H1 (cell line): ENCODE measurements at regions not wholly inside any gene's neighbourhood (a gene's known extent, or its start where the extent isn't known, plus 50 kb on each side); places are given as distances from the start of the nearest gene placed in this dataset.

Experiments
- CTCF ChIA-PET: fragments of 300-600 bp; sonication (Branson Sonifier 250); formaldehyde crosslinking; loops from one replicate; lab custom pipeline; 2021; ENCODE audit not compliant: partially characterized antibody; lab: Charles Lee
- POLR2A ChIA-PET: fragments of 300-600 bp; sonication (Branson Sonifier 250); formaldehyde crosslinking; loops from one replicate; lab custom pipeline; 2021; ENCODE audit warnings: inconsistent platforms; ENCODE audit not compliant: partially characterized antibody; lab: Charles Lee
- DNase-seq, 2 experiments: peaks; one replicate each; pipeline versions ENCODE4 v3.0.0 to v3.0.0-alpha.2; 2010 to 2022; ENCODE audit warnings: low spot score in 2 of 2, low read depth in 1 of 2, mixed read lengths in 1 of 2
- FAIRE-seq: peaks from 2 replicates; lab custom pipeline; 2011; peaks lifted over from hg19 to GRCh38; lab: Jason Lieb, UNC
- H2AFZ ChIP-seq: 2 replicates; pipeline ENCODE4 v1.8.1; 2012; ENCODE audit warnings: low read length, inconsistent platforms
- H2AK5ac ChIP-seq: 2 replicates; pipeline ENCODE4 v1.6.1; 2013; ENCODE audit warnings: low read depth, low read length
- H2BK120ac ChIP-seq: replicated peaks from 2 replicates; pipeline ENCODE3; 2013; ENCODE audit warnings: low read depth, low read length, inconsistent platforms
- H2BK12ac ChIP-seq: 2 replicates; pipeline ENCODE4 v1.6.1; 2013; ENCODE audit warnings: low read depth, low read length
- H2BK15ac ChIP-seq: 2 replicates; pipeline ENCODE4 v1.6.1; 2013; ENCODE audit warnings: low read length
- H2BK20ac ChIP-seq: 2 replicates; pipeline ENCODE4 v1.6.1; 2013; ENCODE audit warnings: low read length
- H2BK5ac ChIP-seq: 2 replicates; pipeline ENCODE4 v1.6.1; 2013; ENCODE audit warnings: low read depth, low read length
- H3K14ac ChIP-seq: 2 replicates; pipeline ENCODE4 v1.6.1; 2013; ENCODE audit warnings: inconsistent platforms; ENCODE audit not compliant: insufficient read length
- H3K18ac ChIP-seq: 2 replicates; pipeline ENCODE4 v1.6.1; 2013; ENCODE audit warnings: low read length; ENCODE audit errors: extremely low read depth
- H3K23ac ChIP-seq: 2 replicates; pipeline ENCODE4 v1.6.1; 2013; ENCODE audit warnings: inconsistent platforms; ENCODE audit not compliant: insufficient read length
- H3K23me2 ChIP-seq: 2 replicates; pipeline ENCODE4 v1.6.1; 2013; ENCODE audit warnings: low read depth, low read length
- H3K27ac ChIP-seq: 2 replicates; pipeline ENCODE4 v1.6.1; 2011; ENCODE audit warnings: low read depth, low read length, inconsistent platforms
- H3K27me3 ChIP-seq, 4 experiments: replicated peaks in 1 of 4; 1 replicate in 1 of 4; 2 replicates in 3 of 4; pipeline versions ENCODE4 v1.6.1 to v1.8.1; 2011 to 2013; ENCODE audit warnings: low read length in 3 of 4, mild to moderate bottlenecking in 3 of 4, inconsistent platforms in 2 of 4, mixed read lengths in 2 of 4, moderate library complexity in 1 of 4; ENCODE audit not compliant: control insufficient read depth in 3 of 4, insufficient read depth in 3 of 4; ENCODE audit errors: extremely low read depth in 1 of 4
- H3K36me3 ChIP-seq, 4 experiments: 2 replicates each; pipeline versions ENCODE4 v1.6.1 to v1.8.1; 2011 to 2013; ENCODE audit warnings: mild to moderate bottlenecking in 4 of 4, low read length in 3 of 4, moderate library complexity in 2 of 4, control low read depth in 1 of 4, inconsistent platforms in 1 of 4; ENCODE audit not compliant: insufficient read depth in 4 of 4, control insufficient read depth in 2 of 4
- H3K4ac ChIP-seq: replicated peaks from 2 replicates; pipeline ENCODE3; 2013; ENCODE audit warnings: low read length, low read depth, mixed read lengths, inconsistent platforms; ENCODE audit not compliant: insufficient read length
- H3K4me1 ChIP-seq, 4 experiments: replicated peaks in 1 of 4; 1 replicate in 1 of 4; 2 replicates in 3 of 4; pipeline versions ENCODE4 v1.6.1 to v1.8.1; 2011 to 2013; ENCODE audit warnings: low read length in 3 of 4, inconsistent platforms in 2 of 4, mixed read lengths in 1 of 4; ENCODE audit not compliant: insufficient read depth in 4 of 4, control insufficient read depth in 3 of 4
- H3K4me2 ChIP-seq, 2 experiments: 2 replicates each; pipeline versions ENCODE4 v1.6.1 to v1.8.1; 2011 to 2013; ENCODE audit warnings: low read depth in 2 of 2, low read length in 2 of 2, control low read depth in 1 of 2, inconsistent platforms in 1 of 2, mild to moderate bottlenecking in 1 of 2; ENCODE audit not compliant: insufficient read depth in 1 of 2
- H3K4me3 ChIP-seq, 4 experiments: fragments of 200-600, 300-600 bp in 1 of 4; sonication (generic), shearing (Covaris generic), sonication (Bioruptor Twin) in 1 of 4; 2 replicates each; pipeline versions ENCODE4 v1.5.1 to v1.8.1; 2011 to 2016; ENCODE audit warnings: low read length in 4 of 4, low read depth in 3 of 4, control low read depth in 2 of 4, inconsistent platforms in 2 of 4, mild to moderate bottlenecking in 2 of 4, mixed read lengths in 1 of 4, moderate library complexity in 1 of 4; ENCODE audit not compliant: insufficient read depth in 2 of 4; ENCODE audit errors: extremely low read depth in 1 of 4
- H3K56ac ChIP-seq: replicated peaks from 2 replicates; pipeline ENCODE3; 2013; ENCODE audit warnings: low read depth, mild to moderate bottlenecking, mixed read lengths, low read length, inconsistent platforms; ENCODE audit not compliant: insufficient read length
- H3K79me1 ChIP-seq: 2 replicates; pipeline ENCODE4 v1.6.1; 2013; ENCODE audit warnings: low read depth, low read length, control low read depth
- H3K79me2 ChIP-seq, 2 experiments: 2 replicates each; pipeline versions ENCODE4 v1.6.1 to v1.8.1; 2012 to 2013; ENCODE audit warnings: low read length in 2 of 2, mild to moderate bottlenecking in 2 of 2, inconsistent platforms in 1 of 2; ENCODE audit not compliant: insufficient read depth in 2 of 2, control insufficient read depth in 1 of 2
- H3K9ac ChIP-seq, 4 experiments: replicated peaks in 1 of 4; 1 replicate in 1 of 4; 2 replicates in 3 of 4; pipeline versions ENCODE4 v1.6.1 to v1.8.1; 2011 to 2013; ENCODE audit warnings: low read depth in 3 of 4, low read length in 3 of 4, control low read depth in 2 of 4, mild to moderate bottlenecking in 2 of 4, moderate library complexity in 2 of 4, inconsistent platforms in 1 of 4; ENCODE audit errors: extremely low read depth in 1 of 4
- H3K9me3 ChIP-seq, 2 experiments: 2 replicates each; pipeline versions ENCODE4 v1.6.1 to v1.8.1; 2012 to 2013; ENCODE audit warnings: mild to moderate bottlenecking in 2 of 2, moderate library complexity in 2 of 2, control low read depth in 1 of 2, inconsistent platforms in 1 of 2, low read depth in 1 of 2, low read length in 1 of 2, mixed read lengths in 1 of 2; ENCODE audit not compliant: insufficient read depth in 2 of 2
- H4K20me1 ChIP-seq, 2 experiments: replicated peaks in 1 of 2; 2 replicates each; pipeline versions ENCODE3 to v1.8.1; 2011 to 2013; ENCODE audit warnings: inconsistent platforms in 2 of 2, low read length in 2 of 2, mild to moderate bottlenecking in 1 of 2; ENCODE audit not compliant: insufficient read depth in 2 of 2, control insufficient read depth in 1 of 2
- H4K5ac ChIP-seq: 2 replicates; pipeline ENCODE4 v1.6.1; 2013; ENCODE audit warnings: low read length, low read depth, mixed read lengths, inconsistent platforms; ENCODE audit not compliant: insufficient read length
- H4K8ac ChIP-seq: 2 replicates; pipeline ENCODE4 v1.8.0; 2013; ENCODE audit warnings: mild to moderate bottlenecking, moderate library complexity, low read length, inconsistent platforms; ENCODE audit not compliant: insufficient read depth; ENCODE audit errors: extremely low read depth
- H4K91ac ChIP-seq: replicated peaks from 2 replicates; pipeline ENCODE3; 2013; ENCODE audit warnings: low read length, mixed read lengths, inconsistent platforms; ENCODE audit not compliant: insufficient read length
- ATF2 ChIP-seq: IDR thresholded peaks from 2 replicates; pipeline ENCODE4 v1.6.1; 2012; ENCODE audit warnings: low read length, inconsistent platforms
- BCL11A ChIP-seq, 2 experiments: IDR thresholded peaks; one replicate each; pipeline ENCODE4 v1.6.1; 2011; ENCODE audit warnings: low read depth in 2 of 2, low read length in 2 of 2, mild to moderate bottlenecking in 2 of 2
- BRCA1 ChIP-seq: IDR thresholded peaks from 2 replicates; pipeline ENCODE4 v1.6.1; 2012; ENCODE audit warnings: low read depth, low read length, improper control_type of control experiment
- CHD1 ChIP-seq: IDR thresholded peaks from 2 replicates; pipeline ENCODE4 v1.6.1; 2012; ENCODE audit warnings: low read depth, low read length, improper control_type of control experiment
- EP300 ChIP-seq, 2 experiments: IDR thresholded peaks; 1 replicate in 1 of 2; 2 replicates in 1 of 2; pipeline ENCODE4 v1.6.1; 2011 to 2012; ENCODE audit warnings: low read depth in 2 of 2, low read length in 2 of 2, mild to moderate bottlenecking in 2 of 2, borderline replicate concordance in 1 of 2, inconsistent platforms in 1 of 2, moderate library complexity in 1 of 2
- HDAC6 ChIP-seq: IDR thresholded peaks from one replicate; pipeline ENCODE4 v1.7.1; 2012; ENCODE audit warnings: low read depth, mild to moderate bottlenecking, inconsistent platforms, low read length, moderate library complexity
- POU5F1 ChIP-seq: IDR thresholded peaks from 2 replicates; pipeline ENCODE4 v1.6.1; 2011; ENCODE audit warnings: low read depth, mild to moderate bottlenecking, low read length, moderate library complexity
- RFX5 ChIP-seq: IDR thresholded peaks from 2 replicates; pipeline ENCODE4 v1.6.1; 2011; ENCODE audit warnings: low read depth, low read length, improper control_type of control experiment, borderline replicate concordance
- RNF2 ChIP-seq: fragments of 200-900, 300-1000 bp; sonication (generic); IDR thresholded peaks from 2 replicates; pipeline ENCODE4 v1.7.1; 2016; ENCODE audit warnings: borderline replicate concordance, low read depth, mild to moderate bottlenecking, antibody characterized with exemption, low read length; ENCODE audit not compliant: poor library complexity, severe bottlenecking; ENCODE audit errors: missing control alignments
- RXRA ChIP-seq: IDR thresholded peaks from 2 replicates; pipeline ENCODE4 v1.6.1; 2011; ENCODE audit warnings: low read depth, mild to moderate bottlenecking, low read length, moderate library complexity; ENCODE audit not compliant: insufficient read depth
- SIX5 ChIP-seq: IDR thresholded peaks from 2 replicates; pipeline ENCODE4 v1.6.1; 2011; ENCODE audit warnings: mild to moderate bottlenecking, low read depth, low read length
- YY1 ChIP-seq: IDR thresholded peaks from 2 replicates; pipeline ENCODE4 v1.6.1; 2011; ENCODE audit warnings: low read depth, mild to moderate bottlenecking, low read length
- WGBS, 2 experiments: shearing (Covaris generic) in 1 of 2; methylation state at CpG; one replicate each; pipeline versions ENCODE4 v1.1.6 to v1.1.7; 2013 to 2015; ENCODE audit warnings: low lambda C conversion rate in 2 of 2, mixed read lengths in 2 of 2, inconsistent platforms in 1 of 2, low coverage in 1 of 2, missing lambda C conversion rate in 1 of 2; ENCODE audit not compliant: insufficient replicate concordance in 2 of 2, insufficient coverage in 1 of 2, insufficient read length in 1 of 2; ENCODE audit errors: extremely low coverage in 1 of 2, missing lambda C conversion rate in 1 of 2; 5-methylcytosine and 5-hydroxymethylcytosine counted together

- Histone ChIP-seq H2BK5ac (no peak overlapping the region), H3K36me3 (no peaks in the 10 kb centered on the region), H4K20me1 (no peaks in the 10 kb centered on the region), H2BK120ac (no peak overlapping the region), H3K79me2 (no peaks in the 10 kb centered on the region), H3K23me2 (no peaks in the 10 kb centered on the region), H3K27ac (no peak overlapping the region), H3K4me1 (no peaks in the 10 kb centered on the region), H4K91ac (no peak overlapping the region), H3K79me1 (no peaks in the 10 kb centered on the region), H3K27me3 (peaks cover 0 to 2% (median 0%) of the 10 kb centered on the region in 4 experiments; a peak in 1 of 7 replicates), H4K5ac (no peak overlapping the region), H3K4me2 (no peak overlapping the region), H4K8ac (no peak overlapping the region), H3K18ac (no peak overlapping the region), H3K14ac (no peak overlapping the region), H3K23ac (no peak overlapping the region), H2BK15ac (no peak overlapping the region), H3K4me3 (no peak overlapping the region), H3K9me3 (no peaks in the 10 kb centered on the region), H2AK5ac (no peak overlapping the region), H3K56ac (no peak overlapping the region), H3K9ac (no peak overlapping the region), H2AFZ (no peak overlapping the region), H2BK20ac (no peak overlapping the region), H2BK12ac (no peak overlapping the region), H3K4ac (no peak overlapping the region)
- no peak for TF ChIP-seq EP300 (IDR thresholded peaks at IDR 0.05; ENCODE audit: borderline replicate concordance in 1 of 2, low read depth in 2 of 2, low read length in 2 of 2)
- TF ChIP-seq HDAC6 = no peak
- TF ChIP-seq RNF2 = no peak
- TF ChIP-seq POU5F1 = no peak
- no peak for TF ChIP-seq CHD1
- TF ChIP-seq RFX5 = no peak
- TF ChIP-seq RXRA = no peak
- TF ChIP-seq YY1 = no peak
- no peak for TF ChIP-seq ATF2
- TF ChIP-seq BCL11A (IDR thresholded peaks at IDR 0.05; ENCODE audit: low read depth in 2 of 2, low read length in 2 of 2) = no peak
- TF ChIP-seq BRCA1 = no peak
- no peak for TF ChIP-seq SIX5
- FAIRE-seq (no peak), DNase-seq (no peak)
- CTCF ChIA-PET = no interaction called here
- 100% methylated on average over 1 of the region's 1 CpG; no CpG with 5 or more reads in 1 of the 2 experiments for WGBS, 2 experiments
- POLR2A ChIA-PET = no interaction called here
Observed at GRCh38 chr3:1828519-1828918, 270.1 kb upstream of the CNTN4 start.
